ENCODE measurements at regions not wholly inside any gene's neighbourhood (a gene's known extent, or its start where the extent isn't known, plus 50 kb on each side); places are given as distances from the start of the nearest gene placed in this dataset.

DNA sequence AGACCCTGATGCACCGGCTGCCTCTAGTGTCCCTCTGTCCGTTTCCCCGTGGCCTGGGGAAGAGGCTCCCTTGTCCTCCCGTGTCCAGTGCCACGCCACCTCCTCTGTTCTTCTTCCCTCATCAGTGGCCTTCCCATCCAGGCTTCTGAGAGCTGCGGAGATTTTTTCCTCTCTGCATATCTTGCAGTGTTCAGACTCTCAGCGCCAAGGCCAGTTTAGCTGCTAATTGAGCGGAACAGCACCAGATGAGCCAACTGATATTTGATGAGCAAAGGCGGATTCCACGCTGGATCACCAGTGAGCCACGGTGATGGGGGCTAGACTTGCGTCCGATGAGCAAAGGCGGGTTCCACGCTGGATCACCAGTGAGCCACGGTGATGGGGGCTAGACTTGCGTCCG is 257.6 kb downstream of the FOXL1 start:
- H3K27me3 ChIP-seq (ENCODE audit: low read depth, low read length) = 0 out of 2 replicates have a peak, but pooled peaks cover 4% of the 10 kb centered on the region
- H3K4me2 ChIP-seq (ENCODE audit: low read length) = no peak overlapping the region
- TF ChIP-seq, protein P1, sequence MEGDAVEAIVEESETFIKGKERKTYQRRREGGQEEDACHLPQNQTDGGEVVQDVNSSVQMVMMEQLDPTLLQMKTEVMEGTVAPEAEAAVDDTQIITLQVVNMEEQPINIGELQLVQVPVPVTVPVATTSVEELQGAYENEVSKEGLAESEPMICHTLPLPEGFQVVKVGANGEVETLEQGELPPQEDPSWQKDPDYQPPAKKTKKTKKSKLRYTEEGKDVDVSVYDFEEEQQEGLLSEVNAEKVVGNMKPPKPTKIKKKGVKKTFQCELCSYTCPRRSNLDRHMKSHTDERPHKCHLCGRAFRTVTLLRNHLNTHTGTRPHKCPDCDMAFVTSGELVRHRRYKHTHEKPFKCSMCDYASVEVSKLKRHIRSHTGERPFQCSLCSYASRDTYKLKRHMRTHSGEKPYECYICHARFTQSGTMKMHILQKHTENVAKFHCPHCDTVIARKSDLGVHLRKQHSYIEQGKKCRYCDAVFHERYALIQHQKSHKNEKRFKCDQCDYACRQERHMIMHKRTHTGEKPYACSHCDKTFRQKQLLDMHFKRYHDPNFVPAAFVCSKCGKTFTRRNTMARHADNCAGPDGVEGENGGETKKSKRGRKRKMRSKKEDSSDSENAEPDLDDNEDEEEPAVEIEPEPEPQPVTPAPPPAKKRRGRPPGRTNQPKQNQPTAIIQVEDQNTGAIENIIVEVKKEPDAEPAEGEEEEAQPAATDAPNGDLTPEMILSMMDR (IDR thresholded peaks at IDR 0.05; ENCODE audit: low read depth, low read length) = no peak
- no peak for TF ChIP-seq EZH2phosphoT487 (IDR thresholded peaks at IDR 0.05; ENCODE audit: low read depth)
- no peak overlapping the region for H3K4me3 ChIP-seq (ENCODE audit: low read length)
- H3K4me1 ChIP-seq (ENCODE audit: low read length) = no peaks in the 10 kb centered on the region
- no peaks in the 10 kb centered on the region for H3K36me3 ChIP-seq (replicated peaks; ENCODE audit: low read depth, low read length)
- H3K27ac ChIP-seq (ENCODE audit: low read length) = no peak overlapping the region
- H3K9me3 ChIP-seq (ENCODE audit: insufficient read depth, low read length) = no peaks in the 10 kb centered on the region
- no peak overlapping the region for H2AFZ ChIP-seq (ENCODE audit: low read depth, low read length)
- H4K20me1 ChIP-seq (ENCODE audit: insufficient read depth, low read length) = no peaks in the 10 kb centered on the region
- H3K79me2 ChIP-seq (ENCODE audit: low read length) = no peaks in the 10 kb centered on the region
- no peak overlapping the region for H3K9ac ChIP-seq (ENCODE audit: low read length)

DNA sequence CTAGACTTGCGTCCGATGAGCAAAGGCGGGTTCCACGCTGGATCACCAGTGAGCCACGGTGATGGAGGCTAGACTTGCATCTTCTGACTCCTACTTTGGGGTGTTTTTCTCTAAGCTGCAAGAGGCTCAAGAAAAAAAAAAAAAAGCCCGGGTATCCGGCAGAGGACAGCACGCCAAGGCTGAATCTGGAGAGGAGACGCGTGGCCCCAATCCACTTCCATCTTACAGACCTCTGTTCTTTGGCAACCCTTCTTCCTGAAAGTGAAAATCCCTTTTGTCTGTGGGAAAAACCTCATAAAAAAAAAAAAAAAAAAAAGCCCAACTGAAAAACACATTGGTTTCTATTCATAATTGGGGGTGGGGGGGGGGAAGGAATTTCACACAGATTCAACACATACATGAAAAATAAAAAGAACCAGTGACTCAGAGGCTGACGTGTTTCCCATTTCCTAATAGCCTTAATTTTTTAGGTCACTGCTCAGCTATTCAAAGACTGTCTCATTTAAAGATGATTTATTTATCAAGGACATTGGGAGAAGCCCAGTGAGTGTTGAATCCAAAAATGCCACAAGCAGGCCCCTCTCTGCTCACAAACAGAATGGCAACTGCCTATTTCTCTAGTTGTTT is 258.3 kb downstream of the FOXL1 start:
- Histone ChIP-seq H3K4me2 (ENCODE audit: low read length) (no peak overlapping the region), H3K27me3 (ENCODE audit: low read depth, low read length) (0 out of 2 replicates have a peak, but pooled peaks cover 4% of the 10 kb centered on the region), H4K20me1 (ENCODE audit: insufficient read depth, low read length) (no peaks in the 10 kb centered on the region), H2AFZ (ENCODE audit: low read depth, low read length) (no peak overlapping the region), H3K27ac (ENCODE audit: low read length) (no peak overlapping the region), H3K4me3 (ENCODE audit: low read length) (no peak overlapping the region), H3K9ac (ENCODE audit: low read length) (no peak overlapping the region), H3K4me1 (ENCODE audit: low read length) (no peaks in the 10 kb centered on the region), H3K79me2 (ENCODE audit: low read length) (no peaks in the 10 kb centered on the region), H3K9me3 (ENCODE audit: insufficient read depth, low read length) (no peaks in the 10 kb centered on the region), H3K36me3 (replicated peaks; ENCODE audit: low read depth, low read length) (no peaks in the 10 kb centered on the region)
- TF ChIP-seq EZH2phosphoT487 (IDR thresholded peaks at IDR 0.05; ENCODE audit: low read depth) = no peak
- TF ChIP-seq, protein P1 (IDR thresholded peaks at IDR 0.05; ENCODE audit: low read depth, low read length) = no peak

GRCh38 chr16:86843812-86844211 is 265.5 kb downstream of the FOXL1 start:
- TF ChIP-seq EZH2phosphoT487 (IDR thresholded peaks at IDR 0.05; ENCODE audit: low read depth) = no peak
- TF ChIP-seq, protein P1 (IDR thresholded peaks at IDR 0.05; ENCODE audit: low read depth, low read length) = no peak
- Histone ChIP-seq H3K9me3 (ENCODE audit: insufficient read depth, low read length) (no peaks in the 10 kb centered on the region), H3K9ac (ENCODE audit: low read length) (no peak overlapping the region), H3K36me3 (replicated peaks; ENCODE audit: low read depth, low read length) (no peaks in the 10 kb centered on the region), H3K27ac (ENCODE audit: low read length) (no peak overlapping the region), H3K27me3 (ENCODE audit: low read depth, low read length) (no peaks in the 10 kb centered on the region), H4K20me1 (ENCODE audit: insufficient read depth, low read length) (no peaks in the 10 kb centered on the region), H3K79me2 (ENCODE audit: low read length) (no peaks in the 10 kb centered on the region), H3K4me2 (ENCODE audit: low read length) (no peak overlapping the region), H3K4me3 (ENCODE audit: low read length) (no peak overlapping the region), H2AFZ (ENCODE audit: low read depth, low read length) (no peak overlapping the region), H3K4me1 (ENCODE audit: low read length) (no peaks in the 10 kb centered on the region)

DNA sequence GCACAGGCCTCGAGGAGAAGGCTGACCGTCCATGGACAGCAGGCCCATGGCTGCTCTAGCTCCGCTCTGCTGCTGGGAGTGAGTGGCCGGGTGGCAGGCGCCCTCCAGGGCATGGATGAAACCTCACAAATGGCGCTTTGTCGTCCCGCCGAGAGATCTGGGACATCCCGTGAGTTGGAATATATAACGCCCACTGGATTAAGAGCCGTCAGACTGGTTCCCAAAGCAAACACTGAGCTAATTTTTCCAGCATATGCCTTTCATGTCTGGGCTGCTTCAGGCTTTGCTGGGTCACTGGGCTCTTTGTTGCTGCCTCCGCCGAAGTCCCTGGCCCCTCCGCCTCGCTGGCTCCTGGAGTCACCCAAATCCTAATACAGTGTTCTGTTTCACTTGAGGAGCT is 266.3 kb downstream of the FOXL1 start:
- Histone ChIP-seq H3K4me3 (ENCODE audit: low read length) (no peak overlapping the region), H3K27ac (ENCODE audit: low read length) (no peak overlapping the region), H3K9ac (ENCODE audit: low read length) (no peak overlapping the region), H3K9me3 (ENCODE audit: insufficient read depth, low read length) (no peaks in the 10 kb centered on the region), H2AFZ (ENCODE audit: low read depth, low read length) (no peak overlapping the region), H3K79me2 (ENCODE audit: low read length) (no peaks in the 10 kb centered on the region), H4K20me1 (ENCODE audit: insufficient read depth, low read length) (no peaks in the 10 kb centered on the region), H3K4me1 (ENCODE audit: low read length) (no peaks in the 10 kb centered on the region), H3K36me3 (replicated peaks; ENCODE audit: low read depth, low read length) (no peaks in the 10 kb centered on the region), H3K27me3 (ENCODE audit: low read depth, low read length) (no peaks in the 10 kb centered on the region), H3K4me2 (ENCODE audit: low read length) (no peak overlapping the region)
- TF ChIP-seq, protein P1 (IDR thresholded peaks at IDR 0.05; ENCODE audit: low read depth, low read length) = no peak
- no peak for TF ChIP-seq EZH2phosphoT487 (IDR thresholded peaks at IDR 0.05; ENCODE audit: low read depth)
